ENCODE measurements at regions not wholly inside any gene's neighbourhood (a gene's known extent, or its start where the extent isn't known, plus 50 kb on each side); places are given as distances from the start of the nearest gene placed in this dataset.

- H3K79me2 ChIP-seq (ENCODE audit: low read length): no peaks in the 10 kb centered on the region
- H3F3A ChIP-seq (ENCODE audit: insufficient read depth, low read length): no peaks in the 10 kb centered on the region
- H4K20me1 ChIP-seq (ENCODE audit: insufficient read depth, low read length): no peaks in the 10 kb centered on the region
- H3K9me3 ChIP-seq (replicated peaks; ENCODE audit: insufficient read depth, low read length): no peaks in the 10 kb centered on the region
- H3K27me3 ChIP-seq (replicated peaks; ENCODE audit: insufficient read depth, low read length): no peaks in the 10 kb centered on the region
- DNase-seq: no peak
- H3K27ac ChIP-seq (ENCODE audit: low read length): no peak overlapping the region
- TF ChIP-seq EZH2 (optimal IDR thresholded peaks at IDR 0.05; ENCODE audit: low read depth, low read length) (no peak), EZH2phosphoT487 (IDR thresholded peaks at IDR 0.05; ENCODE audit: low read length) (no peak), CTCF (IDR thresholded peaks at IDR 0.05; ENCODE audit: low read length) (no peak)
- H2AFZ ChIP-seq (ENCODE audit: low read length): no peak overlapping the region
- H3K9ac ChIP-seq (ENCODE audit: low read length): no peak overlapping the region
- H3K36me3 ChIP-seq (replicated peaks; ENCODE audit: insufficient read depth, low read length): no peaks in the 10 kb centered on the region
- H3K4me2 ChIP-seq (ENCODE audit: low read depth, low read length): no peak overlapping the region
- no peaks in the 10 kb centered on the region for H3K9me2 ChIP-seq (replicated peaks; ENCODE audit: insufficient read depth, low read length)
- no peak overlapping the region for H3K4me3 ChIP-seq (ENCODE audit: low read length)
- H3K4me1 ChIP-seq (ENCODE audit: low read length): no peaks in the 10 kb centered on the region
These were observed 101.5 kb upstream of the HS6ST1 start for GRCh38 chr2:128420131-128420530.

GRCh38 chr2:128420776-128421175 is 102.1 kb upstream of the HS6ST1 start:
- H3K9me2 ChIP-seq (replicated peaks; ENCODE audit: insufficient read depth, low read length): no peaks in the 10 kb centered on the region
- H3K79me2 ChIP-seq (ENCODE audit: low read length): no peaks in the 10 kb centered on the region
- no peak for DNase-seq
- H3K36me3 ChIP-seq (replicated peaks; ENCODE audit: insufficient read depth, low read length): no peaks in the 10 kb centered on the region
- no peak overlapping the region for H3K9ac ChIP-seq (ENCODE audit: low read length)
- H3K4me3 ChIP-seq (ENCODE audit: low read length): no peak overlapping the region
- no peaks in the 10 kb centered on the region for H3F3A ChIP-seq (ENCODE audit: insufficient read depth, low read length)
- no peaks in the 10 kb centered on the region for H3K27me3 ChIP-seq (replicated peaks; ENCODE audit: insufficient read depth, low read length)
- H3K4me1 ChIP-seq (ENCODE audit: low read length): no peaks in the 10 kb centered on the region
- no peak overlapping the region for H2AFZ ChIP-seq (ENCODE audit: low read length)
- TF ChIP-seq EZH2phosphoT487 (IDR thresholded peaks at IDR 0.05; ENCODE audit: low read length): no peak
- TF ChIP-seq EZH2 (optimal IDR thresholded peaks at IDR 0.05; ENCODE audit: low read depth, low read length): no peak
- no peak for TF ChIP-seq CTCF (IDR thresholded peaks at IDR 0.05; ENCODE audit: low read length)
- no peaks in the 10 kb centered on the region for H4K20me1 ChIP-seq (ENCODE audit: insufficient read depth, low read length)
- no peak overlapping the region for H3K27ac ChIP-seq (ENCODE audit: low read length)
- H3K4me2 ChIP-seq (ENCODE audit: low read depth, low read length): no peak overlapping the region
- H3K9me3 ChIP-seq (replicated peaks; ENCODE audit: insufficient read depth, low read length): no peaks in the 10 kb centered on the region

- H3K36me3 ChIP-seq (replicated peaks; ENCODE audit: insufficient read depth, low read length): no peaks in the 10 kb centered on the region
- H3K4me2 ChIP-seq (ENCODE audit: low read depth, low read length): no peak overlapping the region
- H2AFZ ChIP-seq (ENCODE audit: low read length): no peak overlapping the region
- no peaks in the 10 kb centered on the region for H3K9me3 ChIP-seq (replicated peaks; ENCODE audit: insufficient read depth, low read length)
- no peaks in the 10 kb centered on the region for H3K4me1 ChIP-seq (ENCODE audit: low read length)
- H3K79me2 ChIP-seq (ENCODE audit: low read length): no peaks in the 10 kb centered on the region
- no peak overlapping the region for H3K9ac ChIP-seq (ENCODE audit: low read length)
- no peaks in the 10 kb centered on the region for H3F3A ChIP-seq (ENCODE audit: insufficient read depth, low read length)
- H3K27me3 ChIP-seq (replicated peaks; ENCODE audit: insufficient read depth, low read length): no peaks in the 10 kb centered on the region
- no peaks in the 10 kb centered on the region for H3K9me2 ChIP-seq (replicated peaks; ENCODE audit: insufficient read depth, low read length)
- H3K4me3 ChIP-seq (ENCODE audit: low read length): no peak overlapping the region
- no peaks in the 10 kb centered on the region for H4K20me1 ChIP-seq (ENCODE audit: insufficient read depth, low read length)
- no peak for DNase-seq
- no peak overlapping the region for H3K27ac ChIP-seq (ENCODE audit: low read length)
- TF ChIP-seq EZH2phosphoT487 (IDR thresholded peaks at IDR 0.05; ENCODE audit: low read length): no peak
- TF ChIP-seq EZH2 (optimal IDR thresholded peaks at IDR 0.05; ENCODE audit: low read depth, low read length): no peak
- TF ChIP-seq CTCF (IDR thresholded peaks at IDR 0.05; ENCODE audit: low read length): no peak
These were observed 102.6 kb upstream of the HS6ST1 start for GRCh38 chr2:128421286-128421685.
